Hepatic stellate cell (primary cell): ENCODE measurements at regions not wholly inside any gene's neighbourhood (a gene's known extent, or its start where the extent isn't known, plus 50 kb on each side); places are given as distances from the start of the nearest gene placed in this dataset.
A peak's percentile ranks its signal among the peaks of the same experiment; 100 is the strongest.

ENCODE experiments used
- DNase-seq: peaks from one replicate; pipeline ENCODE4 v3.0.0; 2011; ENCODE audit warnings: low spot score

- no peak for DNase-seq
These were observed 465.1 kb downstream of the FUT8 start for GRCh38 chr14:65877624-65878023.

DNA sequence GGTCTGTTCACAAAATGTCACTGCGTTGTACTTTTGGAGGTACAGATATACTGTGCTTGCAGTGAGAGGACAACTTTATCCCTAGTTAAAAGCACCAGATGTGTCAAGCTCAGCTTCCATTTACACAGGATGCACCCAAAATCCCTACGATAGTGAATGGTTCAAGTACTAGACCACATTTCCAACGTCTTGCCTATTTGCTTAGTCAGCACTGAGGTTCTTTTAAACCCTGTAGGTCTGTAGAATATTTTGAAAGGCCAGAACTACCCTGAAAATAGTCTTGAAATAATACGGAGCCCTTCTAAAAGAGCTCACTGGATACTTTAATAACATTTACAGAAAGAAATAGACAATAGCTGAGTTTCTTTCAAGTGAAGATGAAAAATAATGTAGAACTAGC, 466.1 kb downstream of the FUT8 start:
- no peak for DNase-seq

GRCh38 chr14:65879248-65880009, 466.9 kb downstream of the FUT8 start:
- no peak for DNase-seq

GRCh38 chr14:65880507-65880906, 468.0 kb downstream of the FUT8 start:
- no peak for DNase-seq

DNA sequence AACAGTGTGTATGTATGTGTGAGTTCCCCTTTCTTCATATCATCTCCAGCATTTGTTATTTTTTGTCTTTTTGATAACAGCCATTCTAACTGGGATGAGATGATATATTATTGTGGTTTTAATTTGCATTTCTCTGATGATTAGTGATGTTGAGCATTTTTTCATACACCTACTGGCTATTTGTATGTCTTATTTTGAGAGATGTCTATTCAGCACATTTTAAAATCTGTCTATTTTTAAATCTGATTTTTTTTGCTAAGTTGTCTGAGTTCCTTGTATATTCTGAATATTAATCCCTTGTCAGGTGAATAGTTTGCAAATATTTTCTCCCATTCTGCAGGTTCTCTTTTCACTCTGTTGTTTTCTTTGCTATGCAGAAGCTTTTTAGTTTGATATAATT, 469.1 kb downstream of the FUT8 start:
- no peak for DNase-seq

- no peak for DNase-seq
These were observed 476.1 kb downstream of the FUT8 start for GRCh38 chr14:65888677-65889076.

- no peak for DNase-seq
These were observed 479.8 kb downstream of the FUT8 start for GRCh38 chr14:65892315-65892714.

GRCh38 chr14:65900164-65900563, 487.6 kb downstream of the FUT8 start:
- DNase-seq, result no peak

GRCh38 chr14:65901595-65901994, 489.1 kb downstream of the FUT8 start:
- no peak for DNase-seq

GRCh38 chr14:65904988-65905387, 492.5 kb downstream of the FUT8 start:
- no peak for DNase-seq

GRCh38 chr14:65906344-65906743, 493.8 kb downstream of the FUT8 start:
- DNase-seq, result no peak

DNA sequence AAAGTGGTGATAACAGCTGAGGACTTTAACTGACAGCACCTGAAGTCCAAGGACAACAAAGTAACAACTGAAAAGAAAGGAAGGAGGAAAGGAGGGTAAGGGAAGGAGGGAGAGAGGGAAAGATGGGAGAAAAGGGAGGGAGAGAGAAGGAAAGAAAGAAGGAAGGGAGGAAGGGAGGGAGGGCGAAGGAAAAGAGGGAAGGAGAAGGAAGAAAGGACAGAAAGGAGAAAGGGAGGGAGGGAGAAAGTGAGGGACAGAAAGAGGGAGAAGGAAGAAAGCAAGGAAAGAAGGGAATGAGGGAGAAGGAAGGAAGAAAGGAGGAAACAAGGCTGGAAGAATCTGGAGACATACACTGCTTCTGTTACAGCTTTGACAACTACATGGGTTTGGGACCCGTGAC, 494.4 kb downstream of the FUT8 start:
- DNase-seq, result no peak

- DNase-seq, result peak; percentile 9
These were observed 497.7 kb downstream of the FUT8 start for GRCh38 chr14:65910108-65910786.

DNA sequence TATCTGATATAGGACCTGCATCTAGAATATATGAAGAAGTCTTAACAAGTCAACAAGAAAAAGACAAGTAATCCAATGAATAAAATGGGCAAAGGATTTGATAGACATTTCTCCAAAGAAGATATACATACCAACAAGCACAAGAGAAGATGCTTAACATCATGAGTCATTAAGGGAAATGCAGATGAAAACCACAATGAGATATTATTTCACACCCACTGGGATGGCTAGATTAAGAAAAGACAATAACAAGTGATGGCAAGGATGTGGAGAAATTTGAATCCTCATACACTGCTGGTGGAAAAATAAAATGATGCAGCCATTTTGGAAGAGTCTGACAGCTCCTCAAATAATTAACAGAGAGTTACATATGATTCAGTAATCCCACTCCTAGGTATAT, 502.6 kb downstream of the FUT8 start:
- no peak for DNase-seq

- no peak for DNase-seq
These were observed 503.5 kb downstream of the FUT8 start for GRCh38 chr14:65916055-65916454.

DNA sequence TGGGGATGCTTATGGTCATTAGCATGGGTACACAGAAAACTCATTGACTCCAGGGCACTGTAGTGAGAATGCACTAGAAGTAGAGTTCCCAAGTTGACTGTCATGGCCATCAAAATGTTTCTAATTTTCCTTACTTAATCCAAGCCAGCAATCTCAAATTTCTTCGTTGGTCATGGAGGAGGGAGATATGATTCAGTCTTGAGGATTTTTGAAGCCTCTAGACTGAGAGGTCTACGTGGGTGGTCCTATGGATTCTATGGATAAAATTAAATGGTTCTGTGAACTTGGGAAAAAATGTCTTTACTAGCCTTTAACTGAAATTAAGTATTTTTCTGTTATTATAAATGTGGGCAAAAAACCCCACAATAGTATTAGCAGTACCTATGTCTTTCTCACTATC, 508.5 kb downstream of the FUT8 start:
- DNase-seq, result no peak

DNA sequence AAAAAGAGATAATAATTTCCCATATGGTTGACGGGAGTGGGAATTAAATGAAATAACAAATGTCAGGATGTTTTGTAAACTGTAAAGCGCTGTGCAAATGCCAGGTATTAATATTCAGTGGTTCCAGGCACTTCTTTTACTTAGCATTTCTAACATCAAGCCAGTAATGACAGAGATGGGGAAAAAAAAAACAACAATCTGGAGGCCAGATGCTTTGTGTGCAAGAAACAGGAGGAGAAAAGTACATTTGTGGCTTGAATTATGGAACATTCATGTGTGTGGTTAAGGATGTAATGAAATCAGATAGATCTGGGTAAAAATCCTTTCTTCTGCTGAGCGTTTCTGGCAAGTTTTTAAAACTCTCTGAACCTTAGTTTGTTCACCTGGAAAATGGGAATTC, 509.6 kb downstream of the FUT8 start:
- DNase-seq, result no peak

GRCh38 chr14:65926504-65926903, 514.0 kb downstream of the FUT8 start:
- no peak for DNase-seq

- no peak for DNase-seq
These were observed 514.6 kb downstream of the FUT8 start for GRCh38 chr14:65926935-65927700.

DNA sequence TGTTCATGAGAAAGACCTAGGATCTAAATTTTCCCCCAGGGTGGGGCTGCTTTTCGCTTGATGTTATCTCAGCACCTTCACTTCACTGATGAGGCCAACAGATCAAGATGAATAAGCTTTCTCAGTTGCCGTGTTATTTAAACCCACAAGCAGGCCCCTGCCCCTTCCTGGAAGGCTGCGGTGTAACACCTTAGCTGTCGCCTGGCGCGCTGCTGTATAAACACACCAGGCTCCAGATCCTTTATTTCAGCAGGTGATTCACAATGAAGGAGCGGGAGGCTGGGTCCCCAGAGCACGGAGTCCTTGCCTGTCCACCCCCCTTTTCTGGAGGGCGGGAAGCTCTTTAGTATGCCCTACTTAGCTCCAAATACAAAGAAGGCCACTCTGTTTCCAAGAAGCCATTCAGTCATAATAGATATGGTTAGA, 515.4 kb downstream of the FUT8 start:
- DNase-seq, result no peak

- no peak for DNase-seq
These were observed 516.5 kb downstream of the FUT8 start for GRCh38 chr14:65928995-65929394.

- DNase-seq, result no peak
These were observed 521.0 kb downstream of the FUT8 start for GRCh38 chr14:65933400-65934069.

DNA sequence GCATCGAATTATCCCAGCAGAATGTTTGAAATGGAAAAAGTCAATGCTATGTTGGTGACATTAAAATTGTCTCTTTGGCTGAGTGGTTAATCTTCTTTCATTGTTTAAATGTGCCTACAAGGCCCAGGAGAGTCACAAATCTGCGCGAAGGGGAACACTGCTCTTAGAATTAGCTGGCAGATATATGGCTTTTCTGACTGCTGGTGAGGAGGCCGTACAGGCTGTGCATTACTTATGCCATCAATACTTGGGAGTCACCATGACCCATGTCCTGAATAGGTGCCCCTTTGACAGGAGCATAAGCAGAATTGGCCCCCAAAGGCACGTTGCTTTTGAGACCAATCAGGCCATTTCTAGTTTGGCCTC, 521.5 kb downstream of the FUT8 start:
- DNase-seq, result no peak
